Mucosa of descending colon (tissue), 3 donors: ENCODE measurements at regions not wholly inside any gene's neighbourhood (a gene's known extent, or its start where the extent isn't known, plus 50 kb on each side); places are given as distances from the start of the nearest gene placed in this dataset.

Experiments used
- ATAC-seq: fragments of 200-7000 bp; cut with Tn5 transposase; one replicate; pipeline ENCODE4 v1.9.1; 2020; ENCODE audit warnings: mild to moderate bottlenecking, moderate library complexity
- DNase-seq, 3 donors: peaks; one replicate each; pipeline ENCODE4 v3.0.0-alpha.2; 2020
- H3K36me3 ChIP-seq: fragments of 200-600 bp; one replicate; pipeline ENCODE4 v1.8.0; 2021; ENCODE audit warnings: low read depth, mild to moderate bottlenecking
- H3K4me1 ChIP-seq: fragments of 200-600 bp; one replicate; pipeline ENCODE4 v1.8.0; 2021; ENCODE audit warnings: low read depth, mild to moderate bottlenecking
- H3K4me3 ChIP-seq: fragments of 200-600 bp; one replicate; pipeline ENCODE4 v1.8.0; 2021; ENCODE audit warnings: mild to moderate bottlenecking
- H3K9me3 ChIP-seq: fragments of 200-600 bp; one replicate; pipeline ENCODE4 v1.8.0; 2021; ENCODE audit warnings: mild to moderate bottlenecking
- intact Hi-C, 2 donors: fragments of 100-400 bp; cut with DNase I in 1 of 2; cut with micrococcal nuclease in 1 of 2; formaldehyde crosslinking; loops; one replicate each; pipeline versions ENCODE4 v1.11.0 to v1.11.1; 2022; cut with DNase I, micrococcal nuclease
- TF ChIP-seq, protein P1 (sequence below): fragments of 200-600 bp; IDR thresholded peaks from one replicate; pipeline ENCODE4 v1.8.0; 2022; ENCODE audit warnings: antibody characterized with exemption, mild to moderate bottlenecking
- donor health status: DM: no; HTN: no; CAD: no; lungs with moderate emphysema.
- donor health status: DM: no; HTN: no; CAD: no.
- donor health status: DM: no; HTN: yes; CAD: no.

DNA sequence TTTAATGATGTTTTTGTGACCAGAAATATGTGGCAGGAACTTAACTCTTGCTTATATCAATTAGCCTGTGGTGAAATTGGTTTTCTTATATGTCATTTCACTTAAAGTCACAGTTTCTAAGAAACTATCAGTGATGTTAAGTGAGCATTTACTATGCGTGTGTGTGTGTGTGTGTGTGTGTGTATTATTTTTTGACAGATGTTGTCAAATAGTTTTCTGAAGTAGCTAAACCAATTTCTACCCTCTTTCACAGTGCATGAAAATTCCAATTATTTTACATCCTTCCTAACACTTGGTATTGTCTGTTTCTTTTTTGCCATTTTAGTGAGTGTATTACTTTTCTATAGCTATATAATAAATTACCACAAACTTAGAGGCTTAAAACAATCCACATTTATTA is 122.1 kb upstream of the CAND1 start:
- intact Hi-C loops, result no loop called here
- DNase-seq, result no peak
- no peaks in the 10 kb centered on the region for H3K36me3 ChIP-seq
- ATAC-seq, result no peak
- TF ChIP-seq, protein P1, sequence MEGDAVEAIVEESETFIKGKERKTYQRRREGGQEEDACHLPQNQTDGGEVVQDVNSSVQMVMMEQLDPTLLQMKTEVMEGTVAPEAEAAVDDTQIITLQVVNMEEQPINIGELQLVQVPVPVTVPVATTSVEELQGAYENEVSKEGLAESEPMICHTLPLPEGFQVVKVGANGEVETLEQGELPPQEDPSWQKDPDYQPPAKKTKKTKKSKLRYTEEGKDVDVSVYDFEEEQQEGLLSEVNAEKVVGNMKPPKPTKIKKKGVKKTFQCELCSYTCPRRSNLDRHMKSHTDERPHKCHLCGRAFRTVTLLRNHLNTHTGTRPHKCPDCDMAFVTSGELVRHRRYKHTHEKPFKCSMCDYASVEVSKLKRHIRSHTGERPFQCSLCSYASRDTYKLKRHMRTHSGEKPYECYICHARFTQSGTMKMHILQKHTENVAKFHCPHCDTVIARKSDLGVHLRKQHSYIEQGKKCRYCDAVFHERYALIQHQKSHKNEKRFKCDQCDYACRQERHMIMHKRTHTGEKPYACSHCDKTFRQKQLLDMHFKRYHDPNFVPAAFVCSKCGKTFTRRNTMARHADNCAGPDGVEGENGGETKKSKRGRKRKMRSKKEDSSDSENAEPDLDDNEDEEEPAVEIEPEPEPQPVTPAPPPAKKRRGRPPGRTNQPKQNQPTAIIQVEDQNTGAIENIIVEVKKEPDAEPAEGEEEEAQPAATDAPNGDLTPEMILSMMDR, result no peak
- H3K4me1 ChIP-seq, result no peaks in the 10 kb centered on the region
- no peak overlapping the region for H3K4me3 ChIP-seq
- H3K9me3 ChIP-seq, result no peaks in the 10 kb centered on the region

DNA sequence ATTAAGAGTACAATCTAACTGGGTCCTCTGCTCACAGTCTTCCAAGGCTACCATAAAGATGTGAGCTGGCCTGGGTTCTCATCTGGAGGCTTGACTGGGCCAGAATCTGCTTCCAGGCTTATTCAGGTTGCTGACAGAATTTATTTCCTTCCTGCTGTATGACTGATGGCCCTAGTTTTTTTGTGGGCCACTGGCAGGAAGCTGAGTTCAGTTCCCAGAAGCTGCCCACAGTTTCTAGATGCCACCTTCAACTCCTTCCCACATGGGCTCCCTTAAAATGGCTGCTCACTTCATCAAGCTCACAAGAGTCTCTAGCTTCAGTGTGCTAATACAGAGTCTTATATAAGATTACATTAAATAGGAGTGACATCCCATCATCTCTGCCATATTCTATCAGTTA is 121.7 kb upstream of the CAND1 start:
- Histone ChIP-seq H3K4me1 (no peaks in the 10 kb centered on the region), H3K36me3 (no peaks in the 10 kb centered on the region), H3K9me3 (no peaks in the 10 kb centered on the region), H3K4me3 (no peak overlapping the region)
- TF ChIP-seq, protein P1, result no peak
- ATAC-seq (no peak), DNase-seq (no peak)
- intact Hi-C loops, result no loop called here

DNA sequence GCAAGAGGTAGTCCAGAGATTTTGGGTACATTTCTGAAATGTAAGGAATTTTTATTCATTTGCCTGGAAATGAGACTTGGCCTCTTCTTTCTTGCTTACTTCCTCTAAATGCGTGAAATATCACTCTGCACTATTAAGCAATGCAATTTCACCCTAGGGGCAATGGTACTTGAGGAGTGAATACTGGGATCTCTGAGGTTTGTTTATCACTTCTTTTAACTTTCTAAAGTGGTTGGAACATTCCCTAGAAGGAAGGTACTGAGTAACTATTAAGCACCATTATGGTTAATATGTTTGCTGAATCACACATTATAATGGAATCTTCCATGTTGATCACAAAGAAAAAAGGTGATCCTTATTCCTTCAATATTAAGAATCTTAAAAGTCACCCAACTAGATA is 120.9 kb upstream of the CAND1 start:
- intact Hi-C loops, result no loop called here
- DNase-seq, result no peak
- Histone ChIP-seq H3K4me1 (no peaks in the 10 kb centered on the region), H3K36me3 (no peaks in the 10 kb centered on the region), H3K4me3 (no peak overlapping the region), H3K9me3 (no peaks in the 10 kb centered on the region)
- no peak for ATAC-seq
- TF ChIP-seq, protein P1, result no peak

DNA sequence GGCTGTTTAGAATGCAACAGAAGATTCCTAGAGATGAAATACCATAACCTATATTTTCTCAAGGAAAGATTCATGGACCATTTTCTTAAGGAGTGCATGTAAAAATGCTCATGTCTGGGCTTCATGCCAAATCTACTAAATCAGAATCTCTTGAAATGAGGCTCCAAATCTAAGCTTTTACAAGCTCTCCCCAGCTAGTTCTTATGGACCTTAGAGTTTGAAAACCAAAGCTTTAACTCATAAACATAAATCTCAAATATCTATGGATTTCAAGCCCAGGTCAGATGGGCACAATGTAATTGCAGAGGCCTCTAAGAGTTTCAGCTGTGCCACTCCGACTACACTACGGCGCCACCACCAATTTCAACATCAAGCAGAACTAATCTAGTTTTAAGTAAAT is 117.3 kb upstream of the CAND1 start:
- Histone ChIP-seq H3K36me3 (no peaks in the 10 kb centered on the region), H3K4me3 (no peak overlapping the region), H3K9me3 (no peaks in the 10 kb centered on the region), H3K4me1 (no peaks in the 10 kb centered on the region)
- intact Hi-C loops, result no loop called here
- ATAC-seq, result no peak
- TF ChIP-seq, protein P1, result no peak
- no peak for DNase-seq

DNA sequence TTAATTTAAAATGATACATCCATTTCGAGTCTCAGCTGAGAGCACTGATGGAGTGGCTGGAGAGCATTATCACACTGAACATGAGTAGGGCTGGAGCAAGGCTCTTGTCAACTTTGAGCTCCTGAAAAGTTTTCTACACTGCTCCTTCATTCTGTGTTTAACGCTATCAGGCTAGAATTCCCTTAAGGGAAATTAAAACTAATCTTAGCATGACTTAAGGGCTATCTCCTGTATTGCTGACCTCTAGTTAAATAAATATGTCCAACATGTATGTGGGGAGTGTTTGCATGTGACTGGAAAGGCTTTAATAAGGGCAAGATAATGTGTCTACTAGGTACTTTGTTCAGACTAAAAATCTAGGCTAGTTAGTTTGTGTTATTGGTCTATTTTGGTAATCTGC is 116.7 kb upstream of the CAND1 start:
- H3K4me3 ChIP-seq, result no peak overlapping the region
- TF ChIP-seq, protein P1, result no peak
- no peaks in the 10 kb centered on the region for H3K36me3 ChIP-seq
- DNase-seq (no peak), ATAC-seq (no peak)
- intact Hi-C loops, result no loop called here
- H3K4me1 ChIP-seq, result no peaks in the 10 kb centered on the region
- H3K9me3 ChIP-seq, result no peaks in the 10 kb centered on the region

DNA sequence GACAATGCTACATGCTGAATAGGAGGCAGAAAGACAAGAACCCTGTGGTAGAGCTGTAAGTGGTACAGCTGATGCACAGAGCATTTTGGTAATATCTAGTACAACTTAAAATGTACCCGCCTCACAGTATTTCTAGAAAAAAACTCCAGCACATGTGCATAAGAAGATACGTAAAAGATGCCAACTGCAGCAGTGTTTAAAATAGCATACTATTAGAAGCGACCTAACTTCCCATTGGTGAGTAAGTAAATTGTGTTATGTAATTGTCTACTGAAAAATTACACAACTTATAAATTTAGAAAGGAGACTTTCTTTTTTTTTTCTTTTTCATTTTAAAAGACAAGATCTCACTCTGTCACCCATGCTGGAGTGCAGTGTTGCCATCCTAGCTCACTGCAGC is 114.3 kb upstream of the CAND1 start:
- Histone ChIP-seq H3K4me3 (no peak overlapping the region), H3K9me3 (no peaks in the 10 kb centered on the region), H3K4me1 (no peaks in the 10 kb centered on the region), H3K36me3 (no peaks in the 10 kb centered on the region)
- intact Hi-C loops, result no loop called here
- ATAC-seq, result no peak
- no peak for DNase-seq
- TF ChIP-seq, protein P1, result no peak
